GM19351 (cell line): ENCODE measurements at regions not wholly inside any gene's neighbourhood (a gene's known extent, or its start where the extent isn't known, plus 50 kb on each side); places are given as distances from the start of the nearest gene placed in this dataset.

Experiments
- ATAC-seq: cut with Tn5 transposase; IDR thresholded peaks from one replicate; pipeline ENCODE4 v1.9.1; 2021; ENCODE audit warnings: mild to moderate bottlenecking, moderate library complexity; ENCODE audit not compliant: unreplicated experiment

GRCh38 chr1:96338622-96339021 lies 383.0 kb upstream of the PTBP2 start:
- ATAC-seq = no peak

- ATAC-seq = no peak
Measured at GRCh38 chr1:96340686-96341085, 380.9 kb upstream of the PTBP2 start.

- ATAC-seq = no peak
Measured at GRCh38 chr1:96346719-96347118, 374.9 kb upstream of the PTBP2 start.

- no peak for ATAC-seq
Measured at GRCh38 chr1:96349896-96350295, 371.7 kb upstream of the PTBP2 start.

GRCh38 chr1:96352733-96353132 lies 368.9 kb upstream of the PTBP2 start:
- no peak for ATAC-seq

- ATAC-seq = no peak
Measured at GRCh38 chr1:96355521-96355920, 366.1 kb upstream of the PTBP2 start.

GRCh38 chr1:96355961-96356360 lies 365.6 kb upstream of the PTBP2 start:
- no peak for ATAC-seq

- no peak for ATAC-seq
Measured at GRCh38 chr1:96357141-96357765, 364.3 kb upstream of the PTBP2 start.

GRCh38 chr1:96358057-96358456 lies 363.5 kb upstream of the PTBP2 start:
- ATAC-seq = no peak

- ATAC-seq = no peak
Measured at GRCh38 chr1:96360036-96360795, 361.4 kb upstream of the PTBP2 start.

- ATAC-seq = no peak
Measured at GRCh38 chr1:96361271-96361856, 360.2 kb upstream of the PTBP2 start.

- no peak for ATAC-seq
Measured at GRCh38 chr1:96361961-96362360, 359.6 kb upstream of the PTBP2 start.

GRCh38 chr1:96362623-96363022 lies 359.0 kb upstream of the PTBP2 start:
- no peak for ATAC-seq

GRCh38 chr1:96363826-96364225 lies 357.8 kb upstream of the PTBP2 start:
- no peak for ATAC-seq

GRCh38 chr1:96364576-96364975 lies 357.0 kb upstream of the PTBP2 start:
- ATAC-seq = no peak

GRCh38 chr1:96365076-96365475 lies 356.5 kb upstream of the PTBP2 start:
- no peak for ATAC-seq

GRCh38 chr1:96365596-96366390 lies 355.8 kb upstream of the PTBP2 start:
- ATAC-seq = no peak

GRCh38 chr1:96366516-96366915 lies 355.1 kb upstream of the PTBP2 start:
- ATAC-seq = no peak

GRCh38 chr1:96367791-96368190 lies 353.8 kb upstream of the PTBP2 start:
- ATAC-seq = no peak

- no peak for ATAC-seq
Measured at GRCh38 chr1:96370757-96371156, 350.8 kb upstream of the PTBP2 start.

- no peak for ATAC-seq
Measured at GRCh38 chr1:96372881-96373280, 348.7 kb upstream of the PTBP2 start.
